Posterior vena cava (tissue), 2 donors: ENCODE measurements at regions not wholly inside any gene's neighbourhood (a gene's known extent, or its start where the extent isn't known, plus 50 kb on each side); places are given as distances from the start of the nearest gene placed in this dataset.

Source experiments
- DNase-seq: peaks from one replicate; pipeline ENCODE4 v3.0.0-alpha.2; 2020; ENCODE audit warnings: low spot score
- intact Hi-C, 2 donors: fragments of 100-400 bp; cut with DNase I; formaldehyde crosslinking; loops; one replicate each; pipeline versions ENCODE4 v1.14.1 to v1.14.2; 2022 to 2023
- donor health status: DM: yes; HTN: yes; CAD: no.
- donor health status: DM: yes; HTN: yes; CAD: no.

DNA sequence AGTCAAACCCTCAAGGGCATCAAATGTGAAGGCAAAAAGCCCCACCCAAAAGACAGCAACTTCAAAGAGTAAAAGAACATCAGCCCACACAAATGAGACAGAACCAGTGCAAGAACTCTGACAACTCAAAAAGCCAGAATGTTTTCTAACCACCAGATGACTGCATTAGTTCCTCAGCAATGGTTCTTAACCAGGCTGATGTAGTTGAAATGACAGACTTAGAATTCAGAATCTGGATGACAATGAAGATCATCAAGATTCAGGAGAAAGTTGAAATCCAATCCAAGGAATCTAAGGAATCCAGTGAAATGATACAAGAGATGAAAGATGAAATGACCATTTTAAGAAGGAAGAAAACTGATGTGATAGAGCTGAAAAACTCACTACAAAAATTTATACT is 339.7 kb downstream of the KIF4B start:
- DNase-seq, result no peak

DNA sequence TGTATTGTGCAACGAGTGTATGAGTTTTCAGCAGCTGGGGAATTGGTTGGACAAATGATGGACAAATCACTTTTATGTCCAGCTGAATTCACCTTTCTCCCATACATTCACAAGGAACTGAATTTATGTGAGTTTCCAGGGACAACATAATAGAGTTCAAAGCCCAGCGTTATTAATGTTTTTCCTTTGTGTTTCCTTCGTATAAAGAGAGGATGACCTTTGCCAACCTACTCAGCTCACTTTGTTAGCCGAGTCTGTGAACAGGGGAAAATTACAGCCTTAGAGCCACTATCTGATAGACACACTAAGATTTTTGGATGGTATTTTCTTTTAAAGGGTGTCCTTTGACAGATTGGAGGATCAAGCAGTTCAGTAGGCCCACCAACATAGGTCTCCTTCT is 352.5 kb downstream of the KIF4B start:
- intact Hi-C loops, result no loop called here

More for the DNA sequence above, 339.7 kb downstream of the KIF4B start:
- intact Hi-C loops, result no loop called here

DNA sequence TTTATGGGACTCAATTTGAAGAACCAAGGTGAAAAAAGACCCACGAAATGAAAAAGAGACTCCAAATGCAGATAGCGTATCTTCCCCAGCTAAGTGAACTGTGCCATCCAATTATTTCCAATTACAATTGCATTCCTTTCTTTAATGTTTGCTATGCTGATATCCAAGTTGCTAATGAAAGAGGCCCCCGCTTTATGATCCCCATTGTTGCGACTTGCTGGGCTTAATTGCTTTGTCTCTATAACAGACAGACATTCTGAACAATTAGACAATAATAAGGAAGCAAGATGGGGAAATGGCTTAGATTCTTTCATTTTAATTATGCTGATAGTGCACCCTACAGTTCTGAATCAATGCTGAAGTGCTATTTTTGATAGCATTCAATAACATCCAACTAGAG is 354.3 kb downstream of the KIF4B start:
- no peak for DNase-seq
- intact Hi-C loops, result no loop called here

More for the DNA sequence above, 352.5 kb downstream of the KIF4B start:
- DNase-seq, result no peak

DNA sequence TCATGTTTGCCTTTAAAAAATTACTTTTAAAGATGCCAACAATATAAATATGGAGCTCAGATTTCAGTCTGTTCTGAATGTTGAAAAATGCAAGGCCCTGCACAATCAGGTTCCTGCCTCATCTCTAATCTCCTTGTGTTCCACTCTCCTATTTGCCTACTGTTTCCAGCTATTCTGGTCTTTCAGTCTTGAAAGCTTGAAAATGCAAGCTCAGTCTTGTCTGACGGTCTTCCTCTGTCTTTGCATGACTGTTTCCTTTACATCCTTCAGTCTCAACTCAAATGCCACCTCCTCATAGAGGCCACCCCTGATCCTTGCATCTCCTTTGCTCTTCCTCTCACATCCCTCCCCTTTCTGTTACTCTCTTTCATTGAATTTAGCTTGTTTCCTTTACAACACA is 354.9 kb downstream of the KIF4B start:
- DNase-seq, result no peak
- intact Hi-C loops, result no loop called here

DNA sequence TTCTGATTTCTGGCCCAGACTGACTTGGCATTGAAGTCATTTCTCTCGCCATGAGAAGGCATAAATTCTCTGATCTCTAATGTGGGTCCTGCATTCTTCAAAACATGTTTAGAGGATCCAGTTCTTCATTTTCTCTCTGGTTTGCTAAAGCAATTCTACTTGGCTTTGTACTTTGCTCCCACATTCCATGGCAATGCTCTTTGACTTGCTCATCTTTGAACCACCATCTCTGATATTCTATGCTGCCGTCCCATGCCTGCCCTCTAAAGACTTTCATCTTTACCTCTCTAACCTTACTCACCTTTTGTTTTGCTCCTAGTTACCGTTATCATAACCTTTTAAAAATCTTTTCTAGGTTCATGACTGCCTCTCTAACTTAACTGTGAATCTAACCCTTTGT is 366.9 kb downstream of the KIF4B start:
- intact Hi-C loops, result no loop called here
- no peak for DNase-seq

DNA sequence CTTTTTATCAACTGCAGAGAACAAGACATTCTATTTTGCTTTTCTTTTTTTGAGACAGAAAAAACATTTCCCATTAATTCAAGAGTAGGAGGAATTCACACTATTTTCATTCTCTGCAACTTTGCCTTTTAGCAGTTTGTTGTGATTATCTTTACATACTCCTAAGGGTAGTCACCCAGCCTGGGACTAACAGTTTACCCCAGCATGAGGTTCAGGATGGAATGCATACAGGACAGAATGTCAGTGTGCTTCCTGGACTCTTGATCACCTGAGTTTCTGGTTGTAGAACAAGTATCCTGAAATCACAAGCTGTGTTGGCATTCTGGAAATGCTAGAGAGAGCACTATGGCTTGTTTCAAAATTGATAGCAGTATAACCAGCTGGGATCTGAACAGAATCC is 368.1 kb downstream of the KIF4B start:
- intact Hi-C loops, result no loop called here
- no peak for DNase-seq

DNA sequence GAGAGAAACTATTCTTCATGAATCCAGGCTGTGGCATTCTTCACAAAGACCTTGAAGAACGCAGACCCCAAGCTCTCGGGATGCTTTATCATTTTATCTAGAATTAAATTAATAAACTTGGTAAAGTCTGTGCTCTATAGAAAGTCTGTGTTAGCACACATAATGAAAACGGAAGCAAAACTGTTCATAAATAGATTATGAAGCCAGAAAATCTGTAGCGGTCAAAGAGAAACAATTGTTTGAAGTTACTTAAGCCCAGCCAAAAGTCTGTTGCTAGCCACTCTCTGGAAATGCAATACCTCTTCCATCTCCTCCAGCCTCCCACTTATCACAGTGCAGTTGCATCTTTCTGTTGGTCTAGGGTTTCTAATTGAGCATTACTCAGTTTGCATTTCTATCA is 375.9 kb downstream of the KIF4B start:
- intact Hi-C loops, result no loop called here
- no peak for DNase-seq

DNA sequence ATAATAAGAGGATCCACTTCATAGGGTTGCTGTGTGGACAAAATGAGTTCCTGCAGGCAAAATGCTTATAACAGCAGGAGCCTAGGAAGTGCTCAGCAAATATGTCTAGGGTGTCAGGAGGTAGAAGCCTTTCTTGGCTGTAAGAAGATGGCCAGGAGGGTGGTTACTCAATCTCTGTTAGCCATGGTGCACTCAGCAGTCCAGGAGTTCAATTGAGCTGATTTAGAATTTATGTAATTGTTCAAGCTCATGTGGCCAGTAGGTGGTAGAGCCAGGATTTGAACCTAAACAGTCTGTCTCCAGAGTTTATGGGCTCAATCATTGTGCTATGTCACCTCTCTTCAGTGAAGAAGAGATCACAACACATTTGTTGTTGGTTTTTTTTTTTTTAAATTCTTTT is 381.2 kb downstream of the KIF4B start:
- DNase-seq, result no peak
- intact Hi-C loops, result no loop called here

DNA sequence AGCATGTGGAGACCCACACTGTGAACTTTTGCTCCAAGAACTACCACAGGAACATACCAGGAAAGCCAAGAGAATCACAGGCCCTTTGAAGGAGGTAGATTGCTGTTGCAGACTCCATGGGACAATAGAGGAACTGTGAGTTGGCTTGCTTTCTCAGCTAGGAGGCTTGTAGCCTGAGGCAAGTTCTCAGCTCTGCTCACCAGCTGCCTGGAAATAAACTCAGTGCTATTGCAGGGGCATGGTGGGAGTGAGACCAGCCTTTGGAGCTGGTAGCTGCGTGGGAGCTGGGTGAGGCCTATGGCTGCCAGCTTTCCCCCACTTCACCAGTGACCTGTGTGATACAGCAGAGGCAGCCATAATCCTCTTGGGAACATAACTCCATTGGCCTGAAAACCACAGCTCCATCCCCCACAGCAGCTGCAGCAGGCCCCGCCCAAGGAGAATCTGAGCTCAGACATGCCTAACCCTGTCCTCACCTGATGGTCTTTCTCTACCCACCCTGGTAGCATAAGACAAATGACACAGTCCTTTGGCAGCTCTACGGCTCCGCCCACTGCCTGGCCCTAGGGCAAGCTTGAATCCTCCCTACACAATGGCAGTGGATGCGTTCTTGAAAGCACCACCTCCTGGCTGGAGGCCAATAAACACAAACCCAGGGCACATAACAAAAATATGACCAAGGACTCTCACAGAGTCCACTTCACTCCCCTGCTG is 389.5 kb downstream of the KIF4B start:
- DNase-seq, result no peak

DNA sequence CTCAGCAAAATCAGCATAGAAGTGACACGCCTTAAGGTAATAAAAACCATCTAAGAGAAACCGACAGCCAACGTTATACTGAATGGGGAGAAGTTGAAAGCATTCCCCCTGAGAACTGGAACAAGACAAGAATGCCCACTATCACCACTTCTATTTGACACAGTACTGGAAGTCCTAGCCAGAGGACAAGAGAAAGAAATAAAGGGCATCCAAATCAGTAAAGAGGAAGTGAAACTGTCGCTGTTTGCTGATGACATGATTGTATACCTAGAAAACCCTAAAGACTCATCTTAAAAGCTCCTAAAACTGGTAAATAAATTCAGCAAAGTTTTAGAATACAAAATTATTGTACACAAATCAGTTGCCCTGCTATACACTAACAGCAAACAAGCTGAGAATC is 393.3 kb downstream of the KIF4B start:
- no peak for DNase-seq
- intact Hi-C loops, result no loop called here

More for the DNA sequence above, 389.5 kb downstream of the KIF4B start:
- intact Hi-C loops, result no loop called here

DNA sequence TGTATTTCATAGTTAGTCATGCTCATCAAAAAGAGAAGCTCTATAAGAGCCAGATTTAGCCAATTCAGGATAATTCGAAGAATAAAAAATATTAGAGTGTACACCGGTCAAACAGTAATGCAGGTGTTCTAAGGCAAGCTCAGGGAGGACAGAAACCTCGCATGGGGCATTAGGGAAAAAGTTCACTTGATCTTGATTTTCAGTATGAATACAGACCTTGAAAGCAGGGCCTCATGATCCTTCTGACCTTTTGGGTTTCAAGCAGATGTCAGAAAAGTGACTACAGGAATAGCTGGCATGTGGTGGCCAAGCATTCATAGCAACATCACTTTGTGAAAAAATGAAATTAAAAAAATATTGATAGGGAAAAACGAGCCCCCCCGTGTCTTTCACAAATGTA is 394.9 kb downstream of the KIF4B start:
- intact Hi-C loops, result no loop called here
- DNase-seq, result no peak

DNA sequence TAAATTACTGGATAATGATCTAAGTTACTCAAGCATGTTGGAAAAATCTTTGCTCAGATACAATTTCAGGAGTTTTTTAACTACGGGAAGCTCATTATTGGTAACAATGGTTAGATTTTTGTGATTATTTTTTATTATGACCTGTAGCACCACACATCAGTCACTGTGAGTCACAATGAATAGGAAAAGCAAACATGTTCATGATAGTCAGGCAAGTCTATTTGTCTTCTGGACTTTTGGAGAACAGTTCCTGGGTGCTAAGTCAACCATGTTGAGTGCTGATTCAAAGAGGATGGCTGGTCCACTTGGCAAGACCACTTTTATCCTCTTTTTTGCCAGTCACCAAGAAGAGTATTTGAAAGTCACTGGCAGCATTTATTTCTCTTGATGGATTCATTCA is 403.2 kb downstream of the KIF4B start:
- intact Hi-C loops, result no loop called here
- DNase-seq, result no peak

DNA sequence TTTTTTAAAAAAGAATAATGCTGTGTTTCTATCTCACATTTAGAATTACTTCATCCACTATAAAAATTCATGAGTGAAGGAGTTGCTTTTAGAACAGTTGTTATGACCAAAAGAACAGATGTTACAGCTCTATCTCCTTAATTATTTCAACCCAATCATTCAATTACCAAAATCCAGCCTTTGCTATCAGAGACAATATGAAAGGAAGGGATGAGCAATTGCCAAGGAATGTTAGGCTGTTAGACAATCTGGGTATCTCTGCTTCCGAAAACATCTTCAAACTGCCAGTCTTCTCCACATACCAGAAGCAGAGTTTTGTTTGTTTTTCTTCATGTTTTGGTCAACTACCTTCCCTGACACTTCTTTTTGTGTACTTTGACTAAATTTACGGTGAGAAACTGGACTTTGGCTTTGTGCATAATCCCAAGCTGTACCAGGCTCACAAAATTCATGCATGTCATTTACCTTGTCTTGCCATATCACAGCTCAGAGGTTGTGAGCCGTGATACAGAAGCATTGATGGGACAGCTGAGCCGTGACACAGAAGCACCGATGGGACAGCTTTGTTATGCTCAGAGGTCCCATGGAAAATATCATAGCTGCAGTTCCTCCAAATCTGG is 405.5 kb downstream of the KIF4B start:
- DNase-seq, result no peak
- intact Hi-C loops, result no loop called here

DNA sequence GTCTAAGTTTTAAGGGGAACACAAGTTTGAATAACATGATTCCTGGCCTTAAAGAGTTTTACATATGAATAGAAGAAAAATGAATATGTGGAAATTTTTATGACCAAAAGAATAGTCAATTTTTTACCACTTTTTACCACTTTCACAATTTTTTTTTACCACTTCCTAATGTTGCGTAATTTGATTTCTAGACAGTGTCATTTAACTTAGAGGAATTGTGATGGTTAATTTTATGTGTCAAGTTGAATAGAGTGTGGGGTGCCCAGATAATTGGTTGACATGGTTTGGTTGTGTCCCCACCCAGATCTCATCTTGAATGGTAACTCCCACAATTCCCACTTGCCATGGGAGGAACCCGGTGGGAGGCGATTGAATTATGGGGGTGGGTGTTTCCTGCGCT is 416.6 kb downstream of the KIF4B start:
- intact Hi-C loops, result no loop called here
- DNase-seq, result no peak

DNA sequence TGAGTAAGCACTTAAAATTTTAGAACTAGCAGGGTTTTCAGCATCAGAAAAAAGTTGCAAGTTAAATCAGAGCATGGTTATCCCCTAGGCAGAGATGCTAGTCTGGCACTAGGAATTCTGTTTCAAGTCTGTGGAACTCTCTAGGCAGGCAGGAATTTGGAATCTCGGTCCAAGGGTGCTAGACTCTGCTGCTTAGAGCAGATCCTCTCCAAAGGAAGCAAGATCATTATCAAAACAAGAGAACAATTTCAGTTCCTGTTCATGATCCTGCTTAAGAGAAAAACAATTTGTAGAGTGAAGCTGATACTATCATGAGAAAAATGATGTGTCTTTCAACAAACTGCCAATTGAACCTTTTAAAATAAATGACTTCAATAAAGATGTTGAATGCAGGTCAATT is 420.7 kb downstream of the KIF4B start:
- intact Hi-C loops, result no loop called here
- no peak for DNase-seq

DNA sequence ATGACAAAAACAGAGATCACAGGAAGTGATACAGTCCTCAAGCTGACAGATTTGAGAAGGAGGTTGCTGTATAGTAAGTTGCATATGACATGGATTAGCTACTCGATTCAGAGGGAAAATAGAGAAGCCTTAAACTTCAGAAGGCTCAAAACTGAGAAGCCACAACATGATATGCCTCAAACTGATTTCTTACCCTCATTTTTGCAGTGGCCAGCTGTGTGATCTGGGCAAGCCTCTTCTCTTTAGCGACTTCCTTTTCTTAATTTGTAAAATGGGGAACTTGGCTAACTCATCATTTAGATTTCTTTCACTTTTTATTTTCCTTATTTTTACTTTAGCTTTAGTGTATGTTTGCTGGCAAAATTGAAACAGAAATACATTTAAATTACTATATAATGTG is 421.1 kb downstream of the KIF4B start:
- intact Hi-C loops, result no loop called here
- no peak for DNase-seq

DNA sequence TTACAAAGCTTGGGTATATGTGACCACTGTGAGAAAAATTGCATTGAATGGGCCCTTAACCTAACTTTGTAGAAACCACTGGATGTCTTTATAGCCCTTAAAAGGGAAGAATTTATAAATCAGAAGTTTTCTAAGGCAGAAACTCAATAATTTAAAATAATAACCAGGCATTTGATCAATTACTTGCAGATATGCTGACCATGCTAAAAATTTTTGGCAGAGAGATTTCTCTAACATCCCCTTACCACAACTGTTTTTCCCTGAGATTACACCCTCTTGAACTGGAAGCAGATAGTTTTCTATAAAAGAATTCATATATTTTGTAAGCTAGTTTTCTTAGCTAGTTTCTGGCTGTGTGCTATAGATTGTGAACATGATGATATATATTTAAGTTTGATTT is 428.3 kb downstream of the KIF4B start:
- no peak for DNase-seq
- intact Hi-C loops, result no loop called here

DNA sequence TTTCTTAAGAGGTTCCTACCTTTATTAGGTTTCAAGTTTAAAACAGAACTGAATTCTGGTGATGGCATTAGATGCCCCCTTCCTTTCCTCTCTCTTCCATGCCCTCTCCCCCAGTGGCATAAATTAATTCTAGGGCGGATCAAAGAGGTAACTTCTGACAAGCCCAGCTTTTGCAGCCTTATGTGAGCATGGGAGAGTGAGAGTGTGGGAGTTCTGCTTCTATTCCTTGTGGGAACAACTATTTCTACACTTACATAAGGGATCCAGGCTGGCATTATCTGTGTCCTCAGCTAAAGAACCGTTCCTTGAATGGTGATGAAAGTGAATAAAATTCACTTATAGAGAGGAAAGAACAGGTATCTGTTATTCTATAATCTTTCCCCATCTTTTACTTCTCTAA is 437.6 kb downstream of the KIF4B start:
- no peak for DNase-seq
- intact Hi-C loops, result no loop called here

DNA sequence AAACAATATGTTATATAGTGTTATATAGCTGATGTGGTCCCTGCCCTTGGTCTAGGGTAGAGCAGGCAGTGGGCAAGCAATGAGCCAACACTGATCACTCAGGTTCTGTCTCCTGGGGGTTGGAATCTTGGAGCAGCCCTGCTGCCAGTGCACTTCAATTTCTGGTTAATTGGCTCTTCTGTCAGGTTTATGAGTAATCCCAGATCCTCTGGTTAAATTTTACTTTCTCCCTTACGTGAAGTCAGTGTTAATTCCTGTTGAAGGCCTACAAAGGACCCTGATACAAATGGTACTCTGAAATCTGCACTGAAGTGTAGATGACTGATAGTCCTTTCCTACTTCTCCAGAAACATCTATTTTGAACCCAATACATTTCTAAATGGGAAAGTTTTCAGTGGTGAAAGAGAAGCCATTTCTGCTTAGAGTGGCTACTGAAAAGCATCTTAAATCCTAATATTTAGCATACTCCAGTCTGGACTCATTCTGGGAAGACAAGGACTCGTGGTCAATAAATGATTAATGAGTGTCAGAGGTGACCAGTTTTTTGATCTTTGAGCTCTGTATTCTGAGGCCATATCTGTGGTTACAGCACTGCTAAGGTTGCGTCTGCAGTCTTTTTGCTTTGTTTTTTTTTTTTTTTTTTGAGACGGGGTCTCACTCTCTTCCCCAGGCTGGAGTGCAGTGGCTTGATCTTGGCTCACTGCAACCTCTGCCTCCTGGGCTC is 442.4 kb downstream of the KIF4B start:
- intact Hi-C loops, result no loop called here
- DNase-seq, result no peak

DNA sequence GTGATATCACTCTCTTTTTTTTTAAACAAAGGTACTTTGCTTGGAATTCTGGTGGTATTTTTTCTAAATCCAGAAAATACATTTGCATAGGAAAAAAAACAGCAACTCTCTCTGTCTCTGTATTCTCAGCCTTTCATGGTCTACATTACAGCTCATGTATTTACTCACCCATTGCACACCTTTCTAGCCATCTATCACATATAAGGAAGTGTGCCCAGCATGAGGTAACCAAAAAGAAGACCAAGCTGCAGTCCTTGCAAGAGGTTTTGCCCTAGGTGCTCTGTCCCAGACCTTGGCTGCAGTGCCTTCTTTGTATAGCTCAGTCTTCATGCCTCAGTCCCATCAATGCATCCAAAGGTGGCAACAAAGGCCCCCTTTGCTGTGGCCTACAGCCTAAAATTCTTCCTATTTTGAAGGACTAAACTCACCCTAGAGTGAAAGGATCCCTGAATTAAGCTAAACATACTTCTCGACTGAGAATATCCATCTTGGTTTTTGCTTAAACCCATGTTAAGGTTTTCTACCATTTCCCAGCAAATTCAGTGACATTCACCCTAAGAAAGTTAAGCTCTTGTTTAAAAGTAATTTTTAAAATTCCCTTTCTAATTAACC is 446.4 kb downstream of the KIF4B start:
- intact Hi-C loops, result no loop called here
- no peak for DNase-seq
